Testis (tissue), 2 donors: ENCODE measurements at regions not wholly inside any gene's neighbourhood (a gene's known extent, or its start where the extent isn't known, plus 50 kb on each side); places are given as distances from the start of the nearest gene placed in this dataset.
"Not testable (repeated sequence)": the region's sequence is repeated elsewhere in the genome, so short reads cannot be mapped to it uniquely, and the experiment has no call there.

Source experiments
- CTCF ChIP-seq, 3 experiments: fragments of 450-650 bp in 2 of 3; fragments of 200-600 bp in 1 of 3; sonication (generic) in 1 of 3; IDR thresholded peaks; one replicate each; pipeline ENCODE4 v1.5.1; 2016 to 2019; ENCODE audit warnings: antibody characterized with exemption in 3 of 3, mild to moderate bottlenecking in 2 of 3, moderate library complexity in 1 of 3
- POLR2A ChIP-seq: fragments of 450-650 bp; IDR thresholded peaks from one replicate; pipeline ENCODE4 v1.6.1; 2017; ENCODE audit warnings: antibody characterized with exemption, mild to moderate bottlenecking, moderate library complexity

- TF ChIP-seq POLR2A; CTCF (IDR thresholded peaks at IDR 0.05): not testable (repeated sequence)
Measured at GRCh38 chr2:87583803-87584202, 164.1 kb upstream of the PLGLB2 start.
